SK-N-SH treated with all-trans-retinoic acid at 6 μM for 48 hours (cell line): ENCODE measurements at regions not wholly inside any gene's neighbourhood (a gene's known extent, or its start where the extent isn't known, plus 50 kb on each side); places are given as distances from the start of the nearest gene placed in this dataset.
A peak's percentile ranks its signal among the peaks of the same experiment; 100 is the strongest.

Source experiments
- ATAC-seq: fragments of 200-7000 bp; cut with Tn5 transposase; 3 replicates; pipeline ENCODE4 v1.9.1; 2020; ENCODE audit warnings: mild to moderate bottlenecking, moderate library complexity
- BACH2 ChIP-seq: fragments of 250-450 bp; sonication (Bioruptor Pico); IDR thresholded peaks from 2 replicates; pipeline ENCODE4 v1.9.0; 2021; ENCODE audit warnings: mild to moderate bottlenecking, borderline replicate concordance
- CREB5 ChIP-seq: fragments of 250-450 bp; sonication (Bioruptor Pico); IDR thresholded peaks from 2 replicates; pipeline ENCODE4 v1.5.1; 2020; ENCODE audit warnings: low read depth, mild to moderate bottlenecking, moderate library complexity
- CSDC2 ChIP-seq: fragments of 250-450 bp; sonication (Bioruptor Pico); IDR thresholded peaks from 2 replicates; pipeline ENCODE4 v1.5.0; 2020; ENCODE audit warnings: mild to moderate bottlenecking, moderate library complexity
- CSRNP3 ChIP-seq: fragments of 250-450 bp; sonication (Bioruptor Pico); IDR thresholded peaks from 2 replicates; pipeline ENCODE4 v1.5.1; 2021; ENCODE audit warnings: mild to moderate bottlenecking, moderate library complexity
- ESRRG ChIP-seq: fragments of 250-450 bp; sonication (Bioruptor Pico); IDR thresholded peaks from 2 replicates; pipeline ENCODE4 v1.6.1; 2021; ENCODE audit warnings: mild to moderate bottlenecking
- ISL1 ChIP-seq: fragments of 250-450 bp; sonication (Bioruptor Pico); IDR thresholded peaks from 2 replicates; pipeline ENCODE4 v2.1.2; 2022; ENCODE audit warnings: mild to moderate bottlenecking, moderate library complexity
- OSR1 ChIP-seq: fragments of 250-450 bp; sonication (Bioruptor Pico); IDR thresholded peaks from 2 replicates; pipeline ENCODE4 v1.8.0; 2022; ENCODE audit warnings: moderate library complexity, mild to moderate bottlenecking, inconsistent platforms
- POU6F1 ChIP-seq: fragments of 250-450 bp; sonication (Bioruptor Pico); IDR thresholded peaks from 2 replicates; pipeline ENCODE4 v1.8.0; 2021; ENCODE audit warnings: low read depth, mild to moderate bottlenecking, moderate library complexity, borderline replicate concordance
- RARB ChIP-seq: fragments of 250-450 bp; sonication (Bioruptor Pico); IDR thresholded peaks from 2 replicates; pipeline ENCODE4 v1.8.0; 2021; ENCODE audit warnings: mild to moderate bottlenecking, moderate library complexity
- SNAI2 ChIP-seq: fragments of 250-450 bp; sonication (Bioruptor Pico); IDR thresholded peaks from 2 replicates; pipeline ENCODE4 v1.5.0; 2020; ENCODE audit warnings: mild to moderate bottlenecking, moderate library complexity
- TCF4 ChIP-seq: fragments of 250-450 bp; sonication (Bioruptor Pico); IDR thresholded peaks from 2 replicates; pipeline ENCODE4 v1.8.0; 2021; ENCODE audit warnings: mild to moderate bottlenecking, moderate library complexity, borderline replicate concordance
- TOX ChIP-seq: fragments of 250-450 bp; sonication (Bioruptor Pico); IDR thresholded peaks from 2 replicates; pipeline ENCODE4 v1.8.0; 2021; ENCODE audit warnings: mild to moderate bottlenecking, moderate library complexity, borderline replicate concordance
- ZC3H10 ChIP-seq: fragments of 250-450 bp; sonication (Bioruptor Pico); IDR thresholded peaks from 2 replicates; pipeline ENCODE4 v1.5.1; 2021; ENCODE audit warnings: mild to moderate bottlenecking, moderate library complexity
- ZFP3 ChIP-seq: fragments of 250-450 bp; sonication (Bioruptor Pico); IDR thresholded peaks from 2 replicates; pipeline ENCODE4 v1.5.0; 2020; ENCODE audit warnings: mild to moderate bottlenecking, moderate library complexity
- ZNF565 ChIP-seq: fragments of 450-650 bp; formaldehyde crosslinking; conservative IDR thresholded peaks from 2 replicates; pipeline ENCODE4 v1.5.0; 2020; ENCODE audit warnings: low read depth, mild to moderate bottlenecking, moderate library complexity
- ZNF70 ChIP-seq: fragments of 450-650 bp; formaldehyde crosslinking; IDR thresholded peaks from 2 replicates; pipeline ENCODE4 v1.5.0; 2020; ENCODE audit warnings: mild to moderate bottlenecking, moderate library complexity
- ZNF8 ChIP-seq: fragments of 450-650 bp; formaldehyde crosslinking; IDR thresholded peaks from 2 replicates; pipeline ENCODE4 v1.5.0; 2020; ENCODE audit warnings: mild to moderate bottlenecking, moderate library complexity
- TF ChIP-seq, protein P1 (sequence below): fragments of 250-450 bp; sonication (Bioruptor Pico); IDR thresholded peaks from 2 replicates; pipeline ENCODE4 v1.5.0; 2020; ENCODE audit warnings: mild to moderate bottlenecking, moderate library complexity

- no peak for ATAC-seq
- TF ChIP-seq ESRRG (CRISPR knock-in tag), result no peak
- TF ChIP-seq ZC3H10 (CRISPR knock-in tag), result no peak
- no peak for TF ChIP-seq ZNF8
- no peak for TF ChIP-seq RARB (CRISPR knock-in tag)
Observed at GRCh38 chr6:80543151-80543550, 436.7 kb downstream of the BCKDHB start.

DNA sequence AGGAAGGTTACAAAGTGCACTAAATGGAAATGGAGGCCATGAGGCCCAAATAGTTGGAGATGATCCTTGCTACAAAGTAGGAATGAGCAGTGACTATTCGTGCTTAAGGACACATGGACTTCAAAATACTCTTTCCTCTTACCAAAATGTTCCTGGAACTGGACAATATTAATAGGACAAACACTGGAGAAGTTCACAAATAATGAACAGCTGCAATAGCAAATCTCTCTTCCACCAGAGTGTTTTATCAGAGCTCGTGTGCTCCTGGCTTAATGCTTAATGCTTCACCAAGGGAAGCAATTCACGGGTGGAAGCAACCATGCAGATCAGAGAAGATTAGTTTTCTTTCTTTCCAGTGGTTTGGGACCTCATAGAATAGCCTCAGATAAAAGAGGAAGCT, 435.4 kb downstream of the BCKDHB start:
- no peak for ATAC-seq
- TF ChIP-seq ISL1 (CRISPR knock-in tag) (no peak), ESRRG (CRISPR knock-in tag) (no peak), ZFP3 (CRISPR knock-in tag) (no peak), CREB5 (CRISPR knock-in tag) (no peak), ZC3H10 (CRISPR knock-in tag) (no peak), POU6F1 (CRISPR knock-in tag) (no peak), ZNF8 (no peak), OSR1 (CRISPR knock-in tag) (no peak), TCF4 (CRISPR knock-in tag) (no peak), ZNF70 (CRISPR knock-in tag) (no peak), CSDC2 (CRISPR knock-in tag) (no peak), BACH2 (CRISPR knock-in tag) (no peak), ZNF565 (no peak), CSRNP3 (CRISPR knock-in tag) (no peak), TOX (CRISPR knock-in tag) (no peak), SNAI2 (no peak)
- TF ChIP-seq, protein P1, sequence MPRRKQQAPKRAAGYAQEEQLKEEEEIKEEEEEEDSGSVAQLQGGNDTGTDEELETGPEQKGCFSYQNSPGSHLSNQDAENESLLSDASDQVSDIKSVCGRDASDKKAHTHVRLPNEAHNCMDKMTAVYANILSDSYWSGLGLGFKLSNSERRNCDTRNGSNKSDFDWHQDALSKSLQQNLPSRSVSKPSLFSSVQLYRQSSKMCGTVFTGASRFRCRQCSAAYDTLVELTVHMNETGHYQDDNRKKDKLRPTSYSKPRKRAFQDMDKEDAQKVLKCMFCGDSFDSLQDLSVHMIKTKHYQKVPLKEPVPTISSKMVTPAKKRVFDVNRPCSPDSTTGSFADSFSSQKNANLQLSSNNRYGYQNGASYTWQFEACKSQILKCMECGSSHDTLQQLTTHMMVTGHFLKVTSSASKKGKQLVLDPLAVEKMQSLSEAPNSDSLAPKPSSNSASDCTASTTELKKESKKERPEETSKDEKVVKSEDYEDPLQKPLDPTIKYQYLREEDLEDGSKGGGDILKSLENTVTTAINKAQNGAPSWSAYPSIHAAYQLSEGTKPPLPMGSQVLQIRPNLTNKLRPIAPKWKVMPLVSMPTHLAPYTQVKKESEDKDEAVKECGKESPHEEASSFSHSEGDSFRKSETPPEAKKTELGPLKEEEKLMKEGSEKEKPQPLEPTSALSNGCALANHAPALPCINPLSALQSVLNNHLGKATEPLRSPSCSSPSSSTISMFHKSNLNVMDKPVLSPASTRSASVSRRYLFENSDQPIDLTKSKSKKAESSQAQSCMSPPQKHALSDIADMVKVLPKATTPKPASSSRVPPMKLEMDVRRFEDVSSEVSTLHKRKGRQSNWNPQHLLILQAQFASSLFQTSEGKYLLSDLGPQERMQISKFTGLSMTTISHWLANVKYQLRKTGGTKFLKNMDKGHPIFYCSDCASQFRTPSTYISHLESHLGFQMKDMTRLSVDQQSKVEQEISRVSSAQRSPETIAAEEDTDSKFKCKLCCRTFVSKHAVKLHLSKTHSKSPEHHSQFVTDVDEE (CRISPR knock-in tag), result no peak

DNA sequence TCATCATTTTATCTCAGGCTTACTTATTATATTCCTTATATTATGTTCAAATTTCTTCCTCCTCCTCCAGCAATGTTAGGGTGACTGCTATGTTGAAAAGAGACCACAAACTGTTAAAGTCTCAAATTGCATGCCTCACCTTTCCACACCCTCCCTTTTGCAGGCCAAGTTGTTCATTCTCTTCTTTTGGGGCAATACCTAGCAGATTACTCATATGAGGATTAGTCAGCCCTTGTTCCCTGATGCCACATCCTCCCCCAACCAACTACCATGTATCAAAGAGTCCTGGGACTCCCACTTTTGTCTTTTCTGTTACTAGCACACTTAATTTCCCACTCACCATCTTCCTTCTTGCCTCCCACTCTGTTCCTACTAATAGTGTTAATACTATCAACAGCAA, 434.7 kb downstream of the BCKDHB start:
- peak; percentile 71 for ATAC-seq

More for the DNA sequence above, 434.7 kb downstream of the BCKDHB start:
- no peak for TF ChIP-seq ZNF565
- TF ChIP-seq TCF4 (CRISPR knock-in tag), result no peak
- no peak for TF ChIP-seq CSDC2 (CRISPR knock-in tag)
- TF ChIP-seq ZNF8, result no peak
- TF ChIP-seq, protein P1 (CRISPR knock-in tag), result no peak
- TF ChIP-seq OSR1 (CRISPR knock-in tag), result no peak
- no peak for TF ChIP-seq ZC3H10 (CRISPR knock-in tag)
